Hepatocyte (in vitro differentiated cells): ENCODE measurements at regions not wholly inside any gene's neighbourhood (a gene's known extent, or its start where the extent isn't known, plus 50 kb on each side); places are given as distances from the start of the nearest gene placed in this dataset.

ENCODE experiments used
- CTCF ChIP-seq: fragments of 200-600 bp; sonication (generic); IDR thresholded peaks from 2 replicates; pipeline ENCODE4 v1.5.1; 2016; ENCODE audit warnings: antibody characterized with exemption, mild to moderate bottlenecking; ENCODE audit not compliant: poor library complexity
- EZH2 ChIP-seq: fragments of 200-600 bp; sonication (generic); IDR thresholded peaks from 2 replicates; pipeline ENCODE4 v1.6.1; 2016; ENCODE audit warnings: antibody characterized with exemption, mild to moderate bottlenecking, borderline replicate concordance

GRCh38 chr7:16089191-16089590 is 332.1 kb downstream of the CRPPA start:
- TF ChIP-seq EZH2 (no peak), CTCF (no peak)
